DND-41 (cell line): ENCODE measurements at regions not wholly inside any gene's neighbourhood (a gene's known extent, or its start where the extent isn't known, plus 50 kb on each side); places are given as distances from the start of the nearest gene placed in this dataset.

Experiments
- EZH2 ChIP-seq: IDR thresholded peaks from 3 replicates; pipeline ENCODE4 v1.6.1; 2012; ENCODE audit warnings: borderline replicate concordance, low read depth, mild to moderate bottlenecking, moderate library complexity, low read length, inconsistent platforms; ENCODE audit not compliant: severe bottlenecking
- TF ChIP-seq, protein P1 (sequence below): IDR thresholded peaks from 2 replicates; pipeline ENCODE4 v1.5.1; 2012; ENCODE audit warnings: borderline replicate concordance, low read length, moderate library complexity, mild to moderate bottlenecking; ENCODE audit not compliant: poor library complexity, severe bottlenecking; ENCODE audit errors: extremely low read depth

DNA sequence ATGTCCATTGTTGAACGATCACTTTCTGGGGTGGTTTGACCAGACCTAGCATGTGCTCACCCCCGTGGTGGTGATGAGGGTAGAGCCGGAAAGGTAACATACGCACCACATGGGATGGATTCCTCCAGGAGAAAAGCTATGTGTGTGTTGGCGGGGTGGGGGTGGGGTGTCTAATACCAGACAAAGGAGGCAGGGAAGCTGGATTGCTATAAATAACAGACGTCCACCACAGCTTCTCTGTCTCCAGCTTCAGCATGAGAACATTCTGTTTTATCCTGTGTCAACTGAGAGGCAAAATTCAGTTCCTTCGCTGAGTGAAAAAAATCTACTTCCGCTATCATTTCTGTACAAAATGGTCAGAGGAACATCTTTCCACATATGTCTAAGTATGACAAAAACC, 151.0 kb downstream of the PCSK1 start:
- TF ChIP-seq, protein P1, sequence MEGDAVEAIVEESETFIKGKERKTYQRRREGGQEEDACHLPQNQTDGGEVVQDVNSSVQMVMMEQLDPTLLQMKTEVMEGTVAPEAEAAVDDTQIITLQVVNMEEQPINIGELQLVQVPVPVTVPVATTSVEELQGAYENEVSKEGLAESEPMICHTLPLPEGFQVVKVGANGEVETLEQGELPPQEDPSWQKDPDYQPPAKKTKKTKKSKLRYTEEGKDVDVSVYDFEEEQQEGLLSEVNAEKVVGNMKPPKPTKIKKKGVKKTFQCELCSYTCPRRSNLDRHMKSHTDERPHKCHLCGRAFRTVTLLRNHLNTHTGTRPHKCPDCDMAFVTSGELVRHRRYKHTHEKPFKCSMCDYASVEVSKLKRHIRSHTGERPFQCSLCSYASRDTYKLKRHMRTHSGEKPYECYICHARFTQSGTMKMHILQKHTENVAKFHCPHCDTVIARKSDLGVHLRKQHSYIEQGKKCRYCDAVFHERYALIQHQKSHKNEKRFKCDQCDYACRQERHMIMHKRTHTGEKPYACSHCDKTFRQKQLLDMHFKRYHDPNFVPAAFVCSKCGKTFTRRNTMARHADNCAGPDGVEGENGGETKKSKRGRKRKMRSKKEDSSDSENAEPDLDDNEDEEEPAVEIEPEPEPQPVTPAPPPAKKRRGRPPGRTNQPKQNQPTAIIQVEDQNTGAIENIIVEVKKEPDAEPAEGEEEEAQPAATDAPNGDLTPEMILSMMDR = no peak
- no peak for TF ChIP-seq EZH2
